Effector memory CD4-positive, alpha-beta T cell (primary cell): ENCODE measurements at regions not wholly inside any gene's neighbourhood (a gene's known extent, or its start where the extent isn't known, plus 50 kb on each side); places are given as distances from the start of the nearest gene placed in this dataset.
"Not testable (repeated sequence)": the region's sequence is repeated elsewhere in the genome, so short reads cannot be mapped to it uniquely, and the experiment has no call there.

Source experiments
- DNase-seq, 3 donors: peaks; one replicate each; pipeline ENCODE4 v3.0.0-alpha.2; 2020
- H3K27ac ChIP-seq: 2 replicates; pipeline ENCODE4 v1.7.0; 2013; ENCODE audit warnings: mild to moderate bottlenecking, low read length, moderate library complexity; ENCODE audit not compliant: insufficient read depth, poor library complexity, severe bottlenecking
- H3K27me3 ChIP-seq: replicated peaks from 2 replicates; pipeline ENCODE4 v1.7.0; 2013; ENCODE audit warnings: mild to moderate bottlenecking, low read length; ENCODE audit not compliant: insufficient read depth, control insufficient read depth, poor library complexity, severe bottlenecking
- H3K36me3 ChIP-seq: 2 replicates; pipeline ENCODE4 v1.7.0; 2013; ENCODE audit warnings: mild to moderate bottlenecking, low read length, moderate library complexity; ENCODE audit not compliant: control insufficient read depth, insufficient read depth
- H3K4me1 ChIP-seq: 2 replicates; pipeline ENCODE4 v1.7.0; 2013; ENCODE audit warnings: low read length, mild to moderate bottlenecking; ENCODE audit not compliant: control insufficient read depth, insufficient read depth, poor library complexity, severe bottlenecking
- H3K4me3 ChIP-seq: 2 replicates; pipeline ENCODE4 v1.7.0; 2013; ENCODE audit warnings: low read length, low read depth, mild to moderate bottlenecking; ENCODE audit not compliant: insufficient read depth, poor library complexity, severe bottlenecking
- H3K9me3 ChIP-seq: 2 replicates; pipeline ENCODE4 v1.7.0; 2013; ENCODE audit warnings: mild to moderate bottlenecking, low read length, moderate library complexity; ENCODE audit not compliant: control insufficient read depth

GRCh38 chrX:5718651-5719050, 510.0 kb downstream of the NLGN4X start:
- no peak for DNase-seq
- Histone ChIP-seq H3K36me3 (no peaks in the 10 kb centered on the region), H3K9me3 (no peaks in the 10 kb centered on the region), H3K27me3 (no peaks in the 10 kb centered on the region), H3K4me3 (no peak overlapping the region), H3K4me1 (no peaks in the 10 kb centered on the region), H3K27ac (no peak overlapping the region)

- Histone ChIP-seq H3K4me1 (no peaks in the 10 kb centered on the region), H3K4me3 (no peak overlapping the region), H3K36me3 (no peaks in the 10 kb centered on the region), H3K9me3 (no peaks in the 10 kb centered on the region), H3K27me3 (no peaks in the 10 kb centered on the region), H3K27ac (no peak overlapping the region)
- no peak for DNase-seq
Measured at GRCh38 chrX:5716666-5717065, 512.0 kb downstream of the NLGN4X start.

GRCh38 chrX:5708251-5708650, 520.4 kb downstream of the NLGN4X start:
- Histone ChIP-seq H3K27ac (no peak overlapping the region), H3K9me3 (no peaks in the 10 kb centered on the region), H3K36me3 (no peaks in the 10 kb centered on the region), H3K27me3 (no peaks in the 10 kb centered on the region), H3K4me3 (no peak overlapping the region), H3K4me1 (no peaks in the 10 kb centered on the region)
- no peak for DNase-seq

GRCh38 chrX:5702890-5703289, 525.8 kb downstream of the NLGN4X start:
- Histone ChIP-seq H3K9me3 (no peaks in the 10 kb centered on the region), H3K4me1 (no peaks in the 10 kb centered on the region), H3K27me3 (no peaks in the 10 kb centered on the region), H3K27ac (no peak overlapping the region), H3K4me3 (no peak overlapping the region), H3K36me3 (no peaks in the 10 kb centered on the region)
- no peak for DNase-seq

GRCh38 chrX:5695971-5696370, 532.7 kb downstream of the NLGN4X start:
- Histone ChIP-seq H3K4me3 (no peak overlapping the region), H3K27ac (no peak overlapping the region), H3K36me3 (no peaks in the 10 kb centered on the region), H3K9me3 (no peaks in the 10 kb centered on the region), H3K4me1 (no peaks in the 10 kb centered on the region), H3K27me3 (no peaks in the 10 kb centered on the region)
- no peak for DNase-seq

GRCh38 chrX:5683996-5684395, 544.7 kb downstream of the NLGN4X start:
- no peaks in the 10 kb centered on the region for H3K36me3 ChIP-seq
- H3K27me3 ChIP-seq, result no peaks in the 10 kb centered on the region
- H3K9me3 ChIP-seq, result no peaks in the 10 kb centered on the region
- H3K4me1 ChIP-seq, result no peaks in the 10 kb centered on the region
- no peak overlapping the region for H3K27ac ChIP-seq
- H3K4me3 ChIP-seq, result no peak overlapping the region
- no peak for DNase-seq

- H3K4me1 ChIP-seq, result no peaks in the 10 kb centered on the region
- H3K27me3 ChIP-seq, result no peaks in the 10 kb centered on the region
- no peak for DNase-seq
- H3K27ac ChIP-seq, result no peak overlapping the region
- no peak overlapping the region for H3K4me3 ChIP-seq
- no peaks in the 10 kb centered on the region for H3K9me3 ChIP-seq
- no peaks in the 10 kb centered on the region for H3K36me3 ChIP-seq
Measured at GRCh38 chrX:5681159-5681558, 547.5 kb downstream of the NLGN4X start.

GRCh38 chrX:5674036-5674435, 554.6 kb downstream of the NLGN4X start:
- DNase-seq, result no peak
- Histone ChIP-seq H3K4me3 (no peak overlapping the region), H3K27ac (no peak overlapping the region), H3K4me1 (no peaks in the 10 kb centered on the region), H3K9me3 (no peaks in the 10 kb centered on the region), H3K36me3 (no peaks in the 10 kb centered on the region), H3K27me3 (no peaks in the 10 kb centered on the region)

GRCh38 chrX:5672099-5672498, 556.6 kb downstream of the NLGN4X start:
- H3K36me3 ChIP-seq, result no peaks in the 10 kb centered on the region
- H3K9me3 ChIP-seq, result no peaks in the 10 kb centered on the region
- no peak overlapping the region for H3K27ac ChIP-seq
- no peaks in the 10 kb centered on the region for H3K27me3 ChIP-seq
- H3K4me1 ChIP-seq, result no peaks in the 10 kb centered on the region
- H3K4me3 ChIP-seq, result no peak overlapping the region
- DNase-seq, result no peak

- not testable (repeated sequence) for H3K36me3 ChIP-seq, H3K9me3 ChIP-seq, DNase-seq, H3K4me3 ChIP-seq, H3K27ac ChIP-seq, H3K4me1 ChIP-seq, H3K27me3 ChIP-seq
Measured at GRCh38 chrX:5666689-5667088, 562.0 kb downstream of the NLGN4X start.

GRCh38 chrX:5656544-5656943, 572.1 kb downstream of the NLGN4X start:
- no peak for DNase-seq
- no peaks in the 10 kb centered on the region for H3K4me1 ChIP-seq
- no peak overlapping the region for H3K27ac ChIP-seq
- no peaks in the 10 kb centered on the region for H3K27me3 ChIP-seq
- H3K4me3 ChIP-seq, result no peak overlapping the region
- H3K9me3 ChIP-seq, result no peaks in the 10 kb centered on the region
- no peaks in the 10 kb centered on the region for H3K36me3 ChIP-seq
